GM23338 (cell line): ENCODE measurements at regions not wholly inside any gene's neighbourhood (a gene's known extent, or its start where the extent isn't known, plus 50 kb on each side); places are given as distances from the start of the nearest gene placed in this dataset.

Experiments used
- ATAC-seq: fragments of 200-7000 bp; cut with Tn5 transposase; 3 replicates; pipeline ENCODE4 v1.9.1; 2020
- DNase-seq: peaks from one replicate; pipeline ENCODE4 v3.0.0-alpha.2; 2015; ENCODE audit warnings: low spot score
- H2AFZ ChIP-seq: fragments of 200-600 bp; sonication (generic); 2 replicates; pipeline ENCODE4 v1.8.0; 2016; ENCODE audit warnings: antibody characterized with exemption, mild to moderate bottlenecking, moderate library complexity
- H3F3A ChIP-seq: fragments of 200-600 bp; sonication (generic); replicated peaks from 2 replicates; pipeline ENCODE4 v1.8.0; 2017; ENCODE audit warnings: antibody characterized with exemption, mixed run types, low read depth
- H3K27ac ChIP-seq: fragments of 200-600 bp; sonication (generic); 2 replicates; pipeline ENCODE4 v1.6.1; 2016; ENCODE audit warnings: low read depth
- H3K27me3 ChIP-seq: fragments of 200-600 bp; sonication (generic); 2 replicates; pipeline ENCODE4 v1.8.0; 2016; ENCODE audit warnings: mild to moderate bottlenecking, mixed run types, moderate library complexity; ENCODE audit not compliant: insufficient read depth
- H3K36me3 ChIP-seq: fragments of 200-600 bp; sonication (generic); 2 replicates; pipeline ENCODE4 v1.8.0; 2016; ENCODE audit warnings: mild to moderate bottlenecking; ENCODE audit not compliant: insufficient read depth
- H3K4me1 ChIP-seq: fragments of 200-600 bp; sonication (generic); 2 replicates; pipeline ENCODE4 v1.8.0; 2016; ENCODE audit warnings: mild to moderate bottlenecking, moderate library complexity; ENCODE audit not compliant: insufficient read depth
- H3K4me2 ChIP-seq: fragments of 200-600 bp; sonication (generic); 2 replicates; pipeline ENCODE4 v1.7.1; 2017; ENCODE audit warnings: mixed run types
- H3K4me3 ChIP-seq: fragments of 200-600 bp; sonication (generic); 2 replicates; pipeline ENCODE4 v1.6.1; 2016; ENCODE audit warnings: mixed run types
- H3K79me2 ChIP-seq: fragments of 200-600 bp; sonication (generic); replicated peaks from 2 replicates; pipeline ENCODE4 v1.8.0; 2017; ENCODE audit warnings: mild to moderate bottlenecking; ENCODE audit not compliant: insufficient read depth
- H3K9me2 ChIP-seq: fragments of 200-600 bp; sonication (generic); 2 replicates; pipeline ENCODE4 v1.8.0; 2017; ENCODE audit not compliant: insufficient read depth
- H4K20me1 ChIP-seq: fragments of 200-600 bp; sonication (generic); replicated peaks from 2 replicates; pipeline ENCODE4 v1.8.0; 2017; ENCODE audit warnings: mild to moderate bottlenecking; ENCODE audit not compliant: insufficient read depth
- H3K27ac Mint-ChIP-seq: 2 replicates; pipeline ENCODE4 v1.8.0; 2020; ENCODE audit warnings: inconsistent platforms, mild to moderate bottlenecking, moderate library complexity, mixed read lengths
- H3K27me3 Mint-ChIP-seq: 3 replicates; pipeline ENCODE4 v1.8.0; 2022; ENCODE audit warnings: low read depth, mild to moderate bottlenecking, moderate library complexity, mixed read lengths, inconsistent platforms; ENCODE audit not compliant: insufficient read depth, poor library complexity
- H3K36me3 Mint-ChIP-seq: 3 replicates; pipeline ENCODE4 v1.8.0; 2021; ENCODE audit warnings: low read depth, mild to moderate bottlenecking, inconsistent platforms, moderate library complexity, mixed read lengths
- H3K4me1 Mint-ChIP-seq: 3 replicates; pipeline ENCODE4 v1.8.0; 2020; ENCODE audit warnings: mild to moderate bottlenecking, inconsistent platforms, mixed read lengths
- H3K4me3 Mint-ChIP-seq: 3 replicates; pipeline ENCODE4 v1.8.0; 2021; ENCODE audit warnings: moderate library complexity, mild to moderate bottlenecking, inconsistent platforms, mixed read lengths
- H3K9me3 Mint-ChIP-seq: 3 replicates; pipeline ENCODE4 v1.8.0; 2020; ENCODE audit warnings: moderate library complexity, mild to moderate bottlenecking, inconsistent platforms, mixed read lengths
- CTCF ChIP-seq, 2 experiments: fragments of 200-600 bp in 1 of 2; sonication (generic) in 1 of 2; conservative IDR thresholded peaks; 2 replicates each; pipeline versions ENCODE4 v1.5.1 to v1.6.1; 2016 to 2017; ENCODE audit warnings: antibody characterized with exemption in 2 of 2, low read depth in 2 of 2, mild to moderate bottlenecking in 2 of 2, moderate library complexity in 1 of 2
- EZH2 ChIP-seq: fragments of 200-600 bp; sonication (generic); IDR thresholded peaks from one replicate; pipeline ENCODE4 v1.8.0; 2017; ENCODE audit warnings: antibody characterized with exemption, mild to moderate bottlenecking, low read depth; ENCODE audit not compliant: unreplicated experiment
- JUNB ChIP-seq: IDR thresholded peaks from one replicate; pipeline ENCODE4 v1.6.1; 2016; ENCODE audit warnings: antibody characterized with exemption; ENCODE audit not compliant: unreplicated experiment
- REST ChIP-seq: IDR thresholded peaks from one replicate; pipeline ENCODE4 v1.6.1; 2018; ENCODE audit warnings: antibody characterized with exemption; ENCODE audit not compliant: unreplicated experiment
- ZNF114 ChIP-seq: fragments of 250-450 bp; sonication (Bioruptor Pico); IDR thresholded peaks from 2 replicates; pipeline ENCODE4 v1.5.0; 2020; ENCODE audit warnings: mild to moderate bottlenecking, moderate library complexity
- ZNF331 ChIP-seq: fragments of 250-450 bp; sonication (Bioruptor Pico); IDR thresholded peaks from 2 replicates; pipeline ENCODE4 v1.5.0; 2020; ENCODE audit warnings: low read depth, mild to moderate bottlenecking, moderate library complexity

- no peak for TF ChIP-seq REST
These were observed 265.9 kb downstream of the PRL start (continued) for GRCh38 chr6:22030730-22031619.

- H3K9me3 Mint-ChIP-seq: peaks cover 13% of the 10 kb centered on the region; the same call in 1 of the 3 replicates
- no peak overlapping the region for H3K4me3 Mint-ChIP-seq
- H3K4me1 ChIP-seq: peaks cover 12% of the 10 kb centered on the region; the same call in 1 of the 2 replicates
- H4K20me1 ChIP-seq: no peaks in the 10 kb centered on the region
- 0 out of 2 replicates have a peak overlapping the region, but pooled peaks have one; percentile 45 for H3K4me2 ChIP-seq
- H3F3A ChIP-seq: no peaks in the 10 kb centered on the region
- H3K4me1 Mint-ChIP-seq: peaks cover 24% of the 10 kb centered on the region
- H2AFZ ChIP-seq: no peak overlapping the region
- no peaks in the 10 kb centered on the region for H3K27me3 Mint-ChIP-seq
- no peak overlapping the region for H3K4me3 ChIP-seq
- DNase-seq (no peak), ATAC-seq (no peak)
- peaks cover 6% of the 10 kb centered on the region; the same call in 1 of the 2 replicates for H3K36me3 ChIP-seq
- TF ChIP-seq ZNF331: no peak
- no peak for TF ChIP-seq CTCF (conservative IDR thresholded peaks at IDR 0.05; ENCODE audit: low read depth in 2 of 2)
- TF ChIP-seq EZH2: no peak
- no peak for TF ChIP-seq ZNF114 (CRISPR knock-in tag)
- no peak for TF ChIP-seq JUNB
- no peak for TF ChIP-seq REST
- peaks cover 42% of the 10 kb centered on the region for H3K79me2 ChIP-seq
- no peaks in the 10 kb centered on the region for H3K9me2 ChIP-seq
- H3K27ac ChIP-seq: 0 out of 2 replicates have a peak overlapping the region, but pooled peaks have one; percentile 41
- H3K27ac Mint-ChIP-seq: no peak overlapping the region
- no peaks in the 10 kb centered on the region for H3K27me3 ChIP-seq
- H3K36me3 Mint-ChIP-seq: peaks cover 45% of the 10 kb centered on the region
These were observed 261.1 kb downstream of the PRL start for GRCh38 chr6:22035690-22036089.
